ENCODE measurements at regions not wholly inside any gene's neighbourhood (a gene's known extent, or its start where the extent isn't known, plus 50 kb on each side); places are given as distances from the start of the nearest gene placed in this dataset.

GRCh38 chr13:89937420-89937819 is 1410.1 kb upstream of the MIR17HG start:
- TF ChIP-seq EZH2 (IDR thresholded peaks at IDR 0.05) (no peak), CTCF (IDR thresholded peaks at IDR 0.05) (no peak), EZH2phosphoT487 (IDR thresholded peaks at IDR 0.05) (no peak)

Data from neural progenitor cell (in vitro differentiated cells).